ENCODE measurements at regions not wholly inside any gene's neighbourhood (a gene's known extent, or its start where the extent isn't known, plus 50 kb on each side); places are given as distances from the start of the nearest gene placed in this dataset.
"Not testable (repeated sequence)": the region's sequence is repeated elsewhere in the genome, so short reads cannot be mapped to it uniquely, and the experiment has no call there.

DNA sequence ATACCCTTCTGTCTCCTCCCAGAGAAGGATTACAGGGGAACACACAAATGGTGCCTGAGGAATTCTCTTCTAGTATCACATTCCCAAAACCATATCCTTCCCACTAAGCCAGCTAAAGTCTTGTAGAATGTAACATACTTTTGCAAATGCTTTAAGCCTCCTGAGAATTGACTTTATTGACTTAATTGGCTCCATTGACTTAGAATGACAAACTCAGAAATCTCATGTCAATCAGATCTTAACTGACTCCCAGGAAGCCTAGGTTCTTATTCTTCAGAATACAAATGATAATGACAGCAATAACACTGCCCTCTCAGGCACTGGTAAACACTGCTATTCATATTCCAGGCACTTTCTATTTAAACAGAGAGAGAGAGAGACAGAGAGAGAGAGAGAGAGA is 356.9 kb upstream of the PRKCQ start:
- Mint-ChIP-seq H3K9me3 (peaks cover 20% of the 10 kb centered on the region), H3K4me1 (ENCODE audit: low read depth) (peaks cover 5% of the 10 kb centered on the region), H3K27me3 (no peaks in the 10 kb centered on the region), H3K27ac (no peak overlapping the region), H3K4me3 (no peak overlapping the region), H3K36me3 (ENCODE audit: low read depth) (no peaks in the 10 kb centered on the region)
- intact Hi-C loops (cut with micrococcal nuclease), result no loop called here

DNA sequence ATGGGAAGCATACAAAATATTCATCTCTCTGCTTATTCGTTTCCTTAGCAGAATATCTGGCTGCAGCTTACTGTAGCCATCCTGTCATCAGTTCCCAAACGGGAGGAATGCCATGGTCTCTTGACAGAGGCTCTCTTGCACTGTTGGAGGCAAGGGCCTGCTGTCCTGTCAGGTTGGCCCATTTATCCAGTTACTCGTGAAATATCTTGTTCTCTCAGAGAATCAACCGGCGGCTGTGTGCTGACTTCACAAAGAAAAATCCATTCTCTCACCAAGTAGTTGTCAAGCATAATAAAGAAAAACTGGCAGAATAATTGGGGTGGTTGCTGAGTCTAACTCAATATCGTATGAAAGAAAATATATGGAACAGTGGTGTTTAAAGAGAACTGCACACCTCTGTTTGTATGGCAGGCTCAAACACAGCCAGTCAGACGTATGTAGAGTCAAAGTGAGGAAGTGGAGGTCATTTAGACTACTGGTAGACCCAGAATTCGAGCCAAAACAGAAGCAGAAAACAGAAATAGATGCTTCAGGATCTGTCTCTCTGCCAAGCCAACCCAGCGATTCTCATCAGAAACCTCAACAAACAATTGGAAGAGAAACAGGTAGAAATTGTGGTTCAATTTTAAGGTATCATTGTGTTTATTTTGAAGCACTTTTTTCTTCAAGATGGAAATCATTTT is 349.2 kb upstream of the PRKCQ start:
- H3K9me3 Mint-ChIP-seq, result peaks cover 5% of the 10 kb centered on the region
- H3K27me3 Mint-ChIP-seq, result no peaks in the 10 kb centered on the region
- peaks cover 41% of the 10 kb centered on the region for H3K4me1 Mint-ChIP-seq (ENCODE audit: low read depth)
- intact Hi-C loops (cut with micrococcal nuclease), result loop anchor here (10.0 kb wide), 1 partner anchor 336 kb away; no protein-coding TSS in a partner anchor
- no peak overlapping the region for H3K27ac Mint-ChIP-seq
- no peak overlapping the region for H3K4me3 Mint-ChIP-seq
- no peaks in the 10 kb centered on the region for H3K36me3 Mint-ChIP-seq (ENCODE audit: low read depth)

DNA sequence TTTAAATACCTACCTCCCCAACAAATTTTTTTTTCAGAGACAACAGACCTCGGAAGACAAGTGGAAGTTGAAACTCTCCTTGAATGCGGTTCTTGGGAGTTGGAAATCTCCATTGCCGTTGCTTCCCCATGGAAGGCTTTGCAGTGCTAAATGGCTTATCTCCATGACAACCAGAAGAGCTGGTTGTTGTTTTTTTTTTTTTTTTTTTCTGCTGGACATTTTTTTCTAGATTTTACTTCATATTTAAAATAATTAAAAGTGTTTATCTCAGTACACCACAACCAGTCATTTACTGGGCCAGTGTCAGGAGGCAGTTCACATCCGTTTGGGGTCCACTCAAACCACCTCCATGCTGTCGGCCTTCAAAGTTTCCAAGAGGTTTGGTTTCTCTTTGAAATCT is 348.5 kb upstream of the PRKCQ start:
- H3K4me3 Mint-ChIP-seq, result peak overlapping the region; percentile 33
- no peaks in the 10 kb centered on the region for H3K9me3 Mint-ChIP-seq
- no peaks in the 10 kb centered on the region for H3K36me3 Mint-ChIP-seq (ENCODE audit: low read depth)
- H3K27ac Mint-ChIP-seq, result no peak overlapping the region
- intact Hi-C loops (cut with micrococcal nuclease), result loop anchor here (10.0 kb wide), 1 partner anchor 336 kb away; no protein-coding TSS in a partner anchor
- peaks cover 41% of the 10 kb centered on the region for H3K4me1 Mint-ChIP-seq (ENCODE audit: low read depth)
- H3K27me3 Mint-ChIP-seq, result no peaks in the 10 kb centered on the region

DNA sequence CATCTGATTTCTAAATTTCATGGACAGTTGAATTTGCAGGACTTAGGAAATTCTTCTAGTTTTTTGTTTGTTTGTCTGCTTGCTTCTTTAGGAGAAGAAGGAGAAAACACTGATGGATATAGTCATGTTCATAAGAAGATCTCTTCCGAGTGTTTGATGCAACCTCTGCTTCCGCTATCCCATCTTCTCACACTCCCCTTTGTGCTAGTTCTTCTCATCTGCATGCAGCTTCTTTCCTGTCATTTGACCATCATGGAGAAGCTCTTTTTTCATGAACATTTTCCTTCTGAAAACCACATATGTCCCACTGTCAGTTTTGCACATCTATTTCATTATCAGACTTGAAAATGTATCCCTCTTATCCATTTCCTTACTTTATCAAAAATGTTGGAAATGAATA is 346.9 kb upstream of the PRKCQ start:
- H3K27ac Mint-ChIP-seq, result no peak overlapping the region
- no peaks in the 10 kb centered on the region for H3K27me3 Mint-ChIP-seq
- intact Hi-C loops (cut with micrococcal nuclease), result loop anchor here (10.0 kb wide), 1 partner anchor 338 kb away; no protein-coding TSS in a partner anchor
- no peak overlapping the region for H3K4me3 Mint-ChIP-seq
- no peaks in the 10 kb centered on the region for H3K9me3 Mint-ChIP-seq
- no peaks in the 10 kb centered on the region for H3K36me3 Mint-ChIP-seq (ENCODE audit: low read depth)
- peaks cover 41% of the 10 kb centered on the region for H3K4me1 Mint-ChIP-seq (ENCODE audit: low read depth)

DNA sequence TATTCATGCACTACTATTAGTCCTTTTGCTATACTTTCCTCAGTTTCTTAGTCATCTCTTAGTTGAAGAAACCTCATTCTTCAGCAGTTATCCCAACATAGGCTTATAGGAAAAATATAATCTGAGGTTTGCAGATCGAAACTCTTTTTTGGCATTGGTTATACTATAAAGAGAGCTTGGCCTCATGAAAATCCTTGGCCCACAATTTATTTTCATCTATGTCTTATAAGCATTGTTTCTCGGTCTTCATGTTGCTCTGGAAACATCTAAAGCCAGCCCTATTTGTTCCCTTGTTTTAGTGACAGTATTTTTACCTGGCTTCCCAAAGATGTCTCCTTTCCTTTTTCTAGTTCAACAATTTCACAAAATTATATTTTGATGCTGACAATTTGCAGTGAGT is 345.1 kb upstream of the PRKCQ start:
- Mint-ChIP-seq H3K36me3 (ENCODE audit: low read depth) (no peaks in the 10 kb centered on the region), H3K27ac (no peak overlapping the region), H3K27me3 (peaks cover 2% of the 10 kb centered on the region), H3K9me3 (no peaks in the 10 kb centered on the region), H3K4me3 (no peak overlapping the region), H3K4me1 (ENCODE audit: low read depth) (peaks cover 45% of the 10 kb centered on the region)
- intact Hi-C loops (cut with micrococcal nuclease), result loop anchor here (10.0 kb wide), 1 partner anchor 340 kb away; no protein-coding TSS in a partner anchor

DNA sequence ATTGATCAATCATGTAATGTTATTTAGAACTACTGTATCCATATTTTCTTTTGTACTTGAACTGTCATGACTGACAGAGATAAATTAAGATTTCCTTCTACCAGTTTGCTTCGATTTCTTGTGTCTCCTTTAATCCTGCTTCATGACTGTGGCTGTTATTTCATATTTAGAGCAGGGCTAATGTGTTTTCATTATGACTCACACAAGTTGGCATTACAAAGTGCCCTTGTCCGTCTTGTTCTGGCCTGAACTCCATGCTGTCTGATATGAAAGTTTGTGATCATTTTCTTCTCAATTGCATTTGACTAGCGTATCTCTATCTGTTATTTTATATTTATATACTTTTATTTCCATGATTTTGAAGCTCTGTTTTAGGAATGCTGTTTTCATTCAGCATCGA is 344.1 kb upstream of the PRKCQ start:
- peaks cover 41% of the 10 kb centered on the region for H3K4me1 Mint-ChIP-seq (ENCODE audit: low read depth)
- H3K36me3 Mint-ChIP-seq (ENCODE audit: low read depth), result no peaks in the 10 kb centered on the region
- H3K4me3 Mint-ChIP-seq, result no peak overlapping the region
- H3K27me3 Mint-ChIP-seq, result peaks cover 2% of the 10 kb centered on the region
- no peak overlapping the region for H3K27ac Mint-ChIP-seq
- intact Hi-C loops (cut with micrococcal nuclease), result loop anchor here (10.0 kb wide), 1 partner anchor 341 kb away; no protein-coding TSS in a partner anchor
- H3K9me3 Mint-ChIP-seq, result no peaks in the 10 kb centered on the region

DNA sequence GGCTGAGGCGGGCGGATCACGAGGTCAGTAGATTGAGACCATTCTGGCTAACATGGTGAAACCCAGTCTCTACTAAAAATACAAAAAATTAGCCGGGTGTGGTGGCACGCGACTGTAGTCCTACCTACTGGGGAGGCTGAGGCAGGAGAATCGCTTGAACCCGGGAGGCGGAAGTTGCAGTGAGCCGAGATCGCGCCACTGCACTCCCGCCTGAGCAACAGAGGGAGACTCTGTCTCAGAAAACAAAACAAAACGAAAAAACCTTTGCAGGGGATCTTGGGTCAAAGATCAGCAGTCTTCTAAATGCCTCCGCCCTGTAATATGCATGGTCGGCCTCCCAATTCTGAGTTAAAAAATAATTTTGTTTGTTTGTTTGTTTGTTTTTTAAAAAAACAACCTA is 340.9 kb upstream of the PRKCQ start:
- intact Hi-C loops (cut with micrococcal nuclease), result loop anchor here (10.0 kb wide), 1 partner anchor 344 kb away; no protein-coding TSS in a partner anchor
- H3K36me3 Mint-ChIP-seq (ENCODE audit: low read depth); H3K9me3 Mint-ChIP-seq; H3K27me3 Mint-ChIP-seq; H3K27ac Mint-ChIP-seq; H3K4me3 Mint-ChIP-seq: not testable (repeated sequence)
- H3K4me1 Mint-ChIP-seq (ENCODE audit: low read depth), result peaks cover 36% of the 10 kb centered on the region

DNA sequence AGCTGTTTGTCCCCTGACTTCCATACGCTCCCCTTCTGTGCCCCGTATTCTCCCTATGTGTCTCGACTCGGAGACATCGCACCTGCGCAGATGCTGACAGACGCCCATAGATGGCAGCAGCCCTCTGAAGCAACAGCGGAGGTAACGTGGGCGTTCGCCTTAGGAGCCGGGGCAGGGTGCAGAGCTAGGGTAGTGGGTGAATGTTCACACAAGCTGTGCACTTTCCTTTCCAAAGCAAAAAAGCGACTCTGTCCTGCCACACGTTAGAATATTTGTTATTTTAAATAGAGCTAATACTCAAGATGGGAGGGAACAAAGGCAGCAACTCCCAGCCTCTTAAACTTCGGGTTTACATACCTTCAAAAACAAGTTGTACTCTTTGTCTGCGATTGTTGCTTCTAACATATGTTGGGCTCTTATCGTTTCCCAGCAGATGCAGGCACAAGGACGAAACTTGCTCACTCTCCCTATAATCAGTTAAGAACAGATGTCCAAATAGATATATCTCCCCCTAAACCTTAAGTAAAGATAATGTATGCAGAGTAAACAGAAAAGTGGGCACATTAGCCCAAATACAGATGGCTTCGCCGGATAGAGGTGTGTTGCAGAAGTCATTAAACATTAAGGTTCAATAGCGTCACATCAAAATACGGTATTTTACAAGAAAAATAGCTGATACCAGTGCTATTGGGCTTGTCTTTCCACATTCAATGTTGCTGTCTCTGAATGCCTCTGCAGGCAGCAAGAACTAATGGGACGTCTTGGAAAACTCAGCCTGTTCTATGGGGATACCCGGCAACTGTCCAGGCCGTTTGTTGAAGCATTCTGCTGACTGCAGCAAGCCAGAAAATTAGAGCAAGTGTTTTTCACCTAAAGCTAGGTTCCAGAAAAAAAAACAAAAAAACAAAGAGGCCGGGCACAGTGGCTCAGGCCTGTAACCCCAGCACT is 340.3 kb upstream of the PRKCQ start:
- Mint-ChIP-seq H3K36me3 (ENCODE audit: low read depth) (no peaks in the 10 kb centered on the region), H3K4me3 (no peak overlapping the region), H3K4me1 (ENCODE audit: low read depth) (peaks cover 30% of the 10 kb centered on the region), H3K27me3 (peaks cover 4% of the 10 kb centered on the region), H3K27ac (no peak overlapping the region), H3K9me3 (no peaks in the 10 kb centered on the region)
- intact Hi-C loops (cut with micrococcal nuclease), result loop anchor here (10.0 kb wide), 1 partner anchor 344 kb away; no protein-coding TSS in a partner anchor

DNA sequence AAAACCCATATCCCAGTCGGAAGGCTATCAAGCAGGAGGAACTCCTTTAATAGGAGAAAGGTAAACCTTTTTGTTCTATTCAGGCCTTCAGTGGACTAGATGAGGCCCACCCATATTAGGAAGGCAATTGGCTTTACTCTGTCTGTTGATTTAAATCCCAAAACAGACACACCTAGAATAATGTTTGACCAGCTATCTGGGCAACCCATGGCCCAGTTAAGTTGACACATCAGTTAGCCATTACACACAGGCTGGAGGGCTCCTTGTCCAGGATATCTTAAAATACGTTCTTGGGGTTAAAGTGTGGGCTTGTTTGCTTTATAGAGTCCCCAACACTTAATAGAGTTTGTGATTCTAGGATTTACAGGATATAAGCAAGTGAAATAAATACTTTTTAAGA is 339.0 kb upstream of the PRKCQ start:
- Mint-ChIP-seq H3K9me3 (no peaks in the 10 kb centered on the region), H3K36me3 (ENCODE audit: low read depth) (no peaks in the 10 kb centered on the region), H3K4me3 (no peak overlapping the region)

DNA sequence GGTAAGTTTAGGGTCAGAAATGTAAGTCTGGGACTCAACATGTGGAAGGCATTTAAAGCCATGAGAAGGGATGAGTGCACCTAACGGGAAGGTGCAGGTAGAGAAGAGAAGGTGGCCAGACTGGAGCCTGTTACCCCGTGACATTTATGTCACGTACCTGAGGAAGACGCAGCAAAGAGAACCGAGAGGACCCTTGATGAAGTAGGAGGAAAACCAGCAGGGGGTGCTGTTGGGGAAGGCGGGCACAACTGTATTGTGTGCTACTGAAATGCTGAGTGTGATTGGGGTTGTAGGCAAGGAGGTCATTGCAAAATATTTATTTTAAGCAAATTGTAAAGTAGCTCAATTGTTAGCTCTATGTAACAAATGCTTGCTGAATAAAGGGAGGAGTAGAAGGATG is 338.2 kb upstream of the PRKCQ start:
- Mint-ChIP-seq H3K4me1 (ENCODE audit: low read depth) (peaks cover 30% of the 10 kb centered on the region), H3K27ac (no peak overlapping the region), H3K9me3 (no peaks in the 10 kb centered on the region), H3K4me3 (no peak overlapping the region), H3K36me3 (ENCODE audit: low read depth) (no peaks in the 10 kb centered on the region), H3K27me3 (peaks cover 4% of the 10 kb centered on the region)
- intact Hi-C loops (cut with micrococcal nuclease), result loop anchor here (2.0 kb wide), 1 partner anchor 490 kb away; no protein-coding TSS in a partner anchor

More for the DNA sequence above, 339.0 kb upstream of the PRKCQ start:
- intact Hi-C loops (cut with micrococcal nuclease), result loop anchor here (2.0 kb wide), 1 partner anchor 490 kb away; no protein-coding TSS in a partner anchor
- Mint-ChIP-seq H3K27ac (no peak overlapping the region), H3K27me3 (peaks cover 4% of the 10 kb centered on the region), H3K4me1 (ENCODE audit: low read depth) (peaks cover 30% of the 10 kb centered on the region)

DNA sequence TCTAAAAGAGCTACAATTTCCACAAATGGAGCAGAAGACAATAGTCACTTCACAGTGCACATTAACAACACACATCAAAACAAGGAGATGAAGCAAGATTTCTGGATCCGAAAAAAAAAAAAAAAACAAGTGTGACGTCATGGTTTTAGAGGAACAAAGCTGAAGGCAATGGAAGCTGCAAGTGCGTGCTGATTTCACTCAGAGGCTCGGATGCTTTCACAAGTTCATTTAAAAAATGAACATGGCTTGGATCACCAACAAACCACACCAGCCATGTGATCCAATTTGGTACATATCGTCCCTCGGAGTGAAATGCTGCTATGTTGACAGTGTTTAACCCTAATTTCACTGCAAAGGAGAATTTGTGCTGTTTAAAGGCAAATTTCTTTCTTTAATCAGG is 337.0 kb upstream of the PRKCQ start:
- H3K9me3 Mint-ChIP-seq, result no peaks in the 10 kb centered on the region
- H3K27me3 Mint-ChIP-seq, result peaks cover 4% of the 10 kb centered on the region
- H3K4me1 Mint-ChIP-seq (ENCODE audit: low read depth), result peaks cover 30% of the 10 kb centered on the region
- intact Hi-C loops (cut with micrococcal nuclease), result no loop called here
- H3K27ac Mint-ChIP-seq, result no peak overlapping the region
- H3K36me3 Mint-ChIP-seq (ENCODE audit: low read depth), result no peaks in the 10 kb centered on the region
- no peak overlapping the region for H3K4me3 Mint-ChIP-seq

DNA sequence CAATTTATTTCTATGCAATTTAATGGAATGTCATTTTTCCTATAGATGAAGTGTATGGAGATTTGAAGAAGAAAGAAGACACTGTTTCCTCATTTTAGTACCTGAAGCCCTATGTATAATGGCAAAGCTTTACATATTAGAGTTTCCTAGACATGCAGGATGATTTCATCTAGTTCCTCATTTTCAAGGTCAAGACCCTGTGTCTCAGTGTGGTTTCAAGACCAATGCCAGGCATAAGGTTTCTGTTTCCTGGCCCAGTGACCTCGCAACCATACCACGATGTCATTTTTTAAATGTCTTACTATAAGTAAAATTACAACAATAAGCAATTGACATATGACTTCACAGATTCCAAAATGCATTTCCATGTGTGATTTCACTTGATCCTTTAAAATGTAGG is 336.5 kb upstream of the PRKCQ start:
- intact Hi-C loops (cut with micrococcal nuclease), result no loop called here
- Mint-ChIP-seq H3K36me3 (ENCODE audit: low read depth) (no peaks in the 10 kb centered on the region), H3K4me3 (no peak overlapping the region), H3K27ac (no peak overlapping the region), H3K27me3 (peaks cover 4% of the 10 kb centered on the region), H3K9me3 (no peaks in the 10 kb centered on the region), H3K4me1 (ENCODE audit: low read depth) (peaks cover 30% of the 10 kb centered on the region)

DNA sequence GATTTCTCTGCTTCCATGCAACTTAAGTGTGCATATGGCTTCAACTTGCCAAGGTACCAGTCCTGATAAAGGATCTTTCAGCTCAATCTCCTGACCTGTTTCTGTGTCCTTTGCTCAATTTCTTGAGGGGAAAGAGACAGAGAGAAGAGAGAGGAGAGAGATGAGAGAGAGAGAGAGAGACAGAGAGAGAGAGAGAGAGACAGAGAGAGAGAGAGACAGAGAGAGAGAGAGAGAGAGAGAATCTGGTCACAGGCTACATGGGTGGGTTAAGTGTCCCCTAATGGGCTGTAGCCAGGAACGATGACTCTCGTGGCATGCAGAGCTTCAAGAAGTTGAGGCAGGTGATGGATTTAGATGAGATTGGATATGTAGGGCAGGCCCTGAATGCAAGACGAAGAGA is 335.2 kb upstream of the PRKCQ start:
- intact Hi-C loops (cut with micrococcal nuclease), result no loop called here
- peaks cover 2% of the 10 kb centered on the region for H3K27me3 Mint-ChIP-seq
- no peaks in the 10 kb centered on the region for H3K9me3 Mint-ChIP-seq
- H3K36me3 Mint-ChIP-seq (ENCODE audit: low read depth), result no peaks in the 10 kb centered on the region
- no peak overlapping the region for H3K27ac Mint-ChIP-seq
- H3K4me3 Mint-ChIP-seq, result no peak overlapping the region
- peaks cover 28% of the 10 kb centered on the region for H3K4me1 Mint-ChIP-seq (ENCODE audit: low read depth)

DNA sequence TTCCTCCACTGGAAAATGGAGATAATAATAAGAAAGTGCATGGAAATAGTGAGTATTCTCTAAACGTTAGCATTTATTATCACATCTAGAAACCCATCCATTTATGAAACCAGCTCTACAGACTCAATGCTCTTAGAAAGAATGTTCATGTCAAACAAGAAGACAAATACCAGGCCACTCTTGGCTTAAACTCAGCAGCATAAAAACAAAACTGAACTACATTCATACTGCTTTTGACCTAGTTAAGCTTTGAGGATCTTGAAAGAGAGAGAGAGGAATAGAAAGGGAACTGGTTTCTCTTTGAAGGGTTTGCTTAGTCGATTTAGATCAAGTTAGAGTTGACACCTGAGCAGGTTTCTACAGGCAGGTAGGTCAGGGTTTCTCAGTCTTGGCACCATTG is 332.9 kb upstream of the PRKCQ start:
- intact Hi-C loops (cut with micrococcal nuclease), result no loop called here

More for the DNA sequence above, 332.9 kb upstream of the PRKCQ start:
- peaks cover 2% of the 10 kb centered on the region for H3K27me3 Mint-ChIP-seq
- peaks cover 11% of the 10 kb centered on the region for H3K9me3 Mint-ChIP-seq
- no peak overlapping the region for H3K27ac Mint-ChIP-seq
- H3K36me3 Mint-ChIP-seq (ENCODE audit: low read depth), result no peaks in the 10 kb centered on the region
- H3K4me3 Mint-ChIP-seq, result no peak overlapping the region
- H3K4me1 Mint-ChIP-seq (ENCODE audit: low read depth), result peaks cover 14% of the 10 kb centered on the region

Measured in dendritic cell treated with granulocyte-macrophage colony-stimulating factor and Interleukin-4, amounts not matched to agents 40 ng/mL and 50 ng/mL, for 4 days (primary cell).